H9 (cell line): ENCODE measurements at regions not wholly inside any gene's neighbourhood (a gene's known extent, or its start where the extent isn't known, plus 50 kb on each side); places are given as distances from the start of the nearest gene placed in this dataset.

Experiments used
- DNase-seq: peaks from one replicate; pipeline ENCODE4 v3.0.0-alpha.2; 2017
- H2AFZ ChIP-seq: one replicate; pipeline ENCODE4 v1.6.1; 2013; ENCODE audit warnings: mild to moderate bottlenecking, low read length, control low read depth, moderate library complexity
- H2AK5ac ChIP-seq: 2 replicates; pipeline ENCODE4 v1.6.1; 2013; ENCODE audit warnings: low read length, control low read depth, mixed read lengths; ENCODE audit not compliant: insufficient read length
- H2BK120ac ChIP-seq: one replicate; pipeline ENCODE4 v1.6.1; 2013; ENCODE audit warnings: low read depth, mild to moderate bottlenecking, low read length, control low read depth, inconsistent platforms; ENCODE audit not compliant: poor library complexity, severe bottlenecking
- H2BK12ac ChIP-seq: 2 replicates; pipeline ENCODE4 v1.6.1; 2013; ENCODE audit warnings: low read length, control low read depth, mixed read lengths, low read depth; ENCODE audit not compliant: insufficient read length
- H2BK15ac ChIP-seq: 2 replicates; pipeline ENCODE4 v1.6.1; 2013; ENCODE audit warnings: low read depth, low read length, control low read depth
- H2BK20ac ChIP-seq: one replicate; pipeline ENCODE4 v1.6.1; 2013; ENCODE audit warnings: low read depth, mild to moderate bottlenecking, low read length, control low read depth, inconsistent platforms; ENCODE audit not compliant: poor library complexity, severe bottlenecking
- H2BK5ac ChIP-seq: 2 replicates; pipeline ENCODE4 v1.6.1; 2013; ENCODE audit warnings: low read length, control low read depth, mixed read lengths; ENCODE audit not compliant: insufficient read length
- H3K14ac ChIP-seq: 2 replicates; pipeline ENCODE4 v1.6.1; 2013; ENCODE audit warnings: low read length, control low read depth; ENCODE audit not compliant: insufficient read depth
- H3K18ac ChIP-seq: 2 replicates; pipeline ENCODE4 v1.6.1; 2013; ENCODE audit warnings: low read depth, mild to moderate bottlenecking, mixed read lengths, low read length, control low read depth; ENCODE audit not compliant: insufficient read length
- H3K23ac ChIP-seq: 2 replicates; pipeline ENCODE4 v1.6.1; 2013; ENCODE audit warnings: low read length, control low read depth, mixed read lengths, low read depth; ENCODE audit not compliant: insufficient read length
- H3K23me2 ChIP-seq: 2 replicates; pipeline ENCODE4 v1.6.1; 2013; ENCODE audit warnings: low read depth, mild to moderate bottlenecking, mixed read lengths, low read length, control low read depth; ENCODE audit not compliant: insufficient read length, poor library complexity, severe bottlenecking
- H3K27ac ChIP-seq: 2 replicates; pipeline ENCODE4 v1.5.1; 2013; ENCODE audit warnings: low read length, control low read depth, mixed read lengths, low read depth; ENCODE audit not compliant: insufficient read length
- H3K27me3 ChIP-seq: 2 replicates; pipeline ENCODE4 v1.6.1; 2013; ENCODE audit warnings: low read length, control low read depth, inconsistent platforms; ENCODE audit not compliant: insufficient read depth
- H3K4ac ChIP-seq: 2 replicates; pipeline ENCODE4 v1.6.1; 2013; ENCODE audit warnings: low read depth, mild to moderate bottlenecking, control low read depth, inconsistent platforms, low read length, moderate library complexity
- H3K4me1 ChIP-seq: 2 replicates; pipeline ENCODE4 v1.6.1; 2013; ENCODE audit warnings: low read length, control low read depth, inconsistent platforms; ENCODE audit not compliant: insufficient read depth
- H3K4me2 ChIP-seq: 2 replicates; pipeline ENCODE4 v1.6.1; 2013; ENCODE audit warnings: low read length, control low read depth, mixed read lengths; ENCODE audit not compliant: insufficient read length, insufficient read depth
- H3K56ac ChIP-seq: 2 replicates; pipeline ENCODE4 v1.6.1; 2013; ENCODE audit warnings: low read depth, mild to moderate bottlenecking, mixed read lengths, low read length, control low read depth; ENCODE audit not compliant: insufficient read length
- H3K79me1 ChIP-seq: 2 replicates; pipeline ENCODE4 v1.6.1; 2013; ENCODE audit warnings: low read depth, mild to moderate bottlenecking, moderate library complexity, low read length, control low read depth, inconsistent platforms; ENCODE audit not compliant: insufficient read depth, poor library complexity, severe bottlenecking
- H3K79me2 ChIP-seq: 2 replicates; pipeline ENCODE4 v1.6.1; 2013; ENCODE audit warnings: low read length, control low read depth, inconsistent platforms; ENCODE audit not compliant: insufficient read depth
- H3K9ac ChIP-seq: 2 replicates; pipeline ENCODE4 v1.6.1; 2013; ENCODE audit warnings: low read length, control low read depth, mixed read lengths; ENCODE audit not compliant: insufficient read length; ENCODE audit errors: extremely low read depth
- H3K9me3 ChIP-seq: one replicate; pipeline ENCODE4 v1.6.1; 2013; ENCODE audit warnings: low read depth, low read length, inconsistent platforms; ENCODE audit not compliant: control insufficient read depth
- H3T11ph ChIP-seq: one replicate; pipeline ENCODE4 v1.6.1; 2013; ENCODE audit warnings: mild to moderate bottlenecking, low read length, control low read depth, inconsistent platforms
- H4K20me1 ChIP-seq: one replicate; pipeline ENCODE4 v1.6.1; 2013; ENCODE audit not compliant: control insufficient read depth, insufficient read length, insufficient read depth
- H4K5ac ChIP-seq: 2 replicates; pipeline ENCODE4 v1.6.1; 2013; ENCODE audit warnings: low read depth, mild to moderate bottlenecking, mixed read lengths, low read length, control low read depth; ENCODE audit not compliant: insufficient read length
- H4K8ac ChIP-seq: replicated peaks from 2 replicates; pipeline ENCODE4 v1.6.1; 2013; ENCODE audit warnings: low read length, control low read depth, mixed read lengths, low read depth; ENCODE audit not compliant: insufficient read length
- H4K91ac ChIP-seq: 2 replicates; pipeline ENCODE4 v1.6.1; 2013; ENCODE audit warnings: low read depth, mild to moderate bottlenecking, moderate library complexity, mixed read lengths, low read length, control low read depth; ENCODE audit not compliant: insufficient read length
- H3K27ac Mint-ChIP-seq, 3 experiments: 2 replicates in 2 of 3; 3 replicates in 1 of 3; pipeline ENCODE4 v1.8.0; 2020 to 2021; ENCODE audit warnings: mixed read lengths in 3 of 3, mild to moderate bottlenecking in 1 of 3, moderate library complexity in 1 of 3
- H3K27me3 Mint-ChIP-seq: 2 replicates; pipeline ENCODE4 v1.8.0; 2021; ENCODE audit warnings: low read depth, mild to moderate bottlenecking, moderate library complexity, mixed read lengths
- H3K36me3 Mint-ChIP-seq, 3 experiments: 2 replicates in 2 of 3; 3 replicates in 1 of 3; pipeline ENCODE4 v1.8.0; 2020 to 2021; ENCODE audit warnings: low read depth in 3 of 3, mixed read lengths in 3 of 3; ENCODE audit not compliant: insufficient read depth in 1 of 3
- H3K4me1 Mint-ChIP-seq, 2 experiments: 2 replicates each; pipeline ENCODE4 v1.8.0; 2020; ENCODE audit warnings: mixed read lengths in 2 of 2
- H3K4me3 Mint-ChIP-seq, 2 experiments: 2 replicates in 1 of 2; 3 replicates in 1 of 2; pipeline ENCODE4 v1.8.0; 2020 to 2021; ENCODE audit warnings: mild to moderate bottlenecking in 2 of 2, mixed read lengths in 2 of 2, moderate library complexity in 1 of 2
- H3K9me3 Mint-ChIP-seq, 2 experiments: 2 replicates in 1 of 2; 3 replicates in 1 of 2; pipeline ENCODE4 v1.8.0; 2020; ENCODE audit warnings: mild to moderate bottlenecking in 2 of 2, mixed read lengths in 2 of 2, moderate library complexity in 1 of 2
- WGBS: extraction: QIAGEN DNeasy Blood & Tissue Kit; methylation state at CpG from one replicate; pipeline ENCODE4 v1.1.7; 2013; ENCODE audit warnings: missing lambda C conversion rate, low lambda C conversion rate, mixed read lengths; ENCODE audit not compliant: insufficient read length; ENCODE audit errors: extremely low coverage; 5-methylcytosine and 5-hydroxymethylcytosine counted together
- TF ChIP-seq, protein P1 (sequence below): fragments of 200-600 bp; sonication (generic); conservative IDR thresholded peaks from 3 replicates; pipeline ENCODE4 v1.8.0; 2021; ENCODE audit warnings: antibody characterized with exemption, mild to moderate bottlenecking

GRCh38 chr18:37955201-37955600, 389.6 kb upstream of the CELF4 start:
- Histone ChIP-seq H3K4ac (no peak overlapping the region), H3T11ph (no peak overlapping the region), H4K8ac (no peak overlapping the region), H2BK5ac (no peak overlapping the region), H2BK20ac (no peak overlapping the region), H4K91ac (no peak overlapping the region), H4K20me1 (no peaks in the 10 kb centered on the region), H3K18ac (no peak overlapping the region), H2BK12ac (no peak overlapping the region), H3K79me2 (no peaks in the 10 kb centered on the region), H2AFZ (no peak overlapping the region), H3K4me2 (no peak overlapping the region), H3K23ac (no peak overlapping the region), H3K14ac (no peak overlapping the region), H3K9me3 (no peaks in the 10 kb centered on the region), H2AK5ac (no peak overlapping the region), H3K9ac (no peak overlapping the region), H3K79me1 (no peaks in the 10 kb centered on the region), H2BK120ac (no peak overlapping the region), H3K27ac (no peak overlapping the region), H3K27me3 (no peaks in the 10 kb centered on the region), H3K4me1 (no peaks in the 10 kb centered on the region), H3K56ac (no peak overlapping the region), H3K23me2 (no peaks in the 10 kb centered on the region), H2BK15ac (no peak overlapping the region), H4K5ac (no peak overlapping the region)
- no peaks in the 10 kb centered on the region for H3K4me1 Mint-ChIP-seq
- 0 out of 7 replicates have a peak overlapping the region, but pooled peaks of 1 of the 3 experiments have one; percentile 53 for H3K27ac Mint-ChIP-seq
- no peak overlapping the region for H3K4me3 Mint-ChIP-seq
- H3K27me3 Mint-ChIP-seq: no peaks in the 10 kb centered on the region
- TF ChIP-seq, protein P1, sequence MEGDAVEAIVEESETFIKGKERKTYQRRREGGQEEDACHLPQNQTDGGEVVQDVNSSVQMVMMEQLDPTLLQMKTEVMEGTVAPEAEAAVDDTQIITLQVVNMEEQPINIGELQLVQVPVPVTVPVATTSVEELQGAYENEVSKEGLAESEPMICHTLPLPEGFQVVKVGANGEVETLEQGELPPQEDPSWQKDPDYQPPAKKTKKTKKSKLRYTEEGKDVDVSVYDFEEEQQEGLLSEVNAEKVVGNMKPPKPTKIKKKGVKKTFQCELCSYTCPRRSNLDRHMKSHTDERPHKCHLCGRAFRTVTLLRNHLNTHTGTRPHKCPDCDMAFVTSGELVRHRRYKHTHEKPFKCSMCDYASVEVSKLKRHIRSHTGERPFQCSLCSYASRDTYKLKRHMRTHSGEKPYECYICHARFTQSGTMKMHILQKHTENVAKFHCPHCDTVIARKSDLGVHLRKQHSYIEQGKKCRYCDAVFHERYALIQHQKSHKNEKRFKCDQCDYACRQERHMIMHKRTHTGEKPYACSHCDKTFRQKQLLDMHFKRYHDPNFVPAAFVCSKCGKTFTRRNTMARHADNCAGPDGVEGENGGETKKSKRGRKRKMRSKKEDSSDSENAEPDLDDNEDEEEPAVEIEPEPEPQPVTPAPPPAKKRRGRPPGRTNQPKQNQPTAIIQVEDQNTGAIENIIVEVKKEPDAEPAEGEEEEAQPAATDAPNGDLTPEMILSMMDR: no peak
- peaks cover 3 to 15% of the 10 kb centered on the region in 2 experiments; a peak in 4 of 5 replicates for H3K9me3 Mint-ChIP-seq
- H3K36me3 Mint-ChIP-seq: peaks cover 0 to under 1% (median 0%) of the 10 kb centered on the region in 3 experiments; a peak in 3 of 7 replicates
- WGBS: no CpG with 5 or more reads among the region's 2 CpGs
- no peak for DNase-seq
